ENCODE measurements at regions not wholly inside any gene's neighbourhood (a gene's known extent, or its start where the extent isn't known, plus 50 kb on each side); places are given as distances from the start of the nearest gene placed in this dataset.

- TF ChIP-seq REST (IDR thresholded peaks at IDR 0.05; ENCODE audit: borderline replicate concordance) (peak; percentile 43; the same call in 1 of the 2 replicates), REST (CRISPR knock-in tag; IDR thresholded peaks at IDR 0.05; ENCODE audit: low read depth) (no peak), BHLHE40 (IDR thresholded peaks at IDR 0.05; ENCODE audit: low read length) (no peak), UBTF (IDR thresholded peaks at IDR 0.05; ENCODE audit: borderline replicate concordance in 1 of 2, low read depth in 2 of 2, low read length in 2 of 2) (no peak), ZNF764 (CRISPR knock-in tag; IDR thresholded peaks at IDR 0.05; ENCODE audit: low read depth) (no peak), SUPT5H (IDR thresholded peaks at IDR 0.05) (no peak), SRSF7 (optimal IDR thresholded peaks at IDR 0.05; ENCODE audit: low read depth, low read length) (no peak), CTCF (IDR thresholded peaks at IDR 0.05 in 2 of 3, conservative IDR thresholded peaks at IDR 0.05 in 1 of 3; ENCODE audit: insufficient read depth in 2 of 3, low read depth in 1 of 3, low read length in 3 of 3) (peak; percentile 41 to 57 (median 43); a peak in 5 of 6 replicates), ZNF57 (CRISPR knock-in tag; IDR thresholded peaks at IDR 0.05) (no peak), SRSF1 (IDR thresholded peaks at IDR 0.05; ENCODE audit: low read depth, low read length) (no peak), ZBTB26 (CRISPR knock-in tag; IDR thresholded peaks at IDR 0.05) (no peak), ZBTB12 (CRISPR knock-in tag; IDR thresholded peaks at IDR 0.05) (no peak), ZC3H8 (IDR thresholded peaks at IDR 0.05) (no peak), ZNF3 (CRISPR knock-in tag; IDR thresholded peaks at IDR 0.05) (no peak)
Measured at GRCh38 chr5:86463339-86463738, 154.4 kb upstream of the COX7C start (continued).
